ENCODE measurements at regions not wholly inside any gene's neighbourhood (a gene's known extent, or its start where the extent isn't known, plus 50 kb on each side); places are given as distances from the start of the nearest gene placed in this dataset.

DNA sequence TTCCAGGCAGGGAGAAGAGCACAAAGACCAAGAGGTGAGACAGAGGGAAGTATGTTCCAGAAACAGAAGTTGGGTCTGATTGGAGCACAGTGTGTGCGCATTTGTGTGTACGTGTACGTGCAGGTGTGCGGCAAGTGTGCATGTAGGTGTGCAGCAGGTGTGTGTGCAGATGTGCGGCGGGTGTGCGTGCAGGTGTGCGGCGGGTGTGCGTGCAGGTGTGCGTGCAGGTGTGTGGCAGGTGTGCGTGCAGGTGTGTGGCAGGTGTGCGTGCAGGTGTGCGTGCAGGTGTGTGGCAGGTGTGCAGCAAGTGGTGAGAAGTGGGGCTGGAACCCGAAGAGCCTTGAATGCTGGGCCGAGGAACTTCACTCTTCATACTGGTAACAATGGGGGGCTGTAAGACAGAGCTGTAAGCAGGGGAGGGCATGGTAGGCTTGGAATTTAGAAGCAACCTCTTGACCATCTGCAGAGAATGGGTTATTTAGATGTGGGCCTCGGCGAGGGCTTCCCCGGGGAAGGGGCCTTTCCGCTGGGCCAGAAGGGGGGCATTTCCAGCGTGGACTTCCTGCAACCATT lies 118.0 kb upstream of the WNT4 start:
- peak overlapping the region; percentile 71 for H3K4me3 Mint-ChIP-seq
- H3K4me2 ChIP-seq, result no peak overlapping the region
- H3K36me3 Mint-ChIP-seq, result peaks cover 2% of the 10 kb centered on the region

DNA sequence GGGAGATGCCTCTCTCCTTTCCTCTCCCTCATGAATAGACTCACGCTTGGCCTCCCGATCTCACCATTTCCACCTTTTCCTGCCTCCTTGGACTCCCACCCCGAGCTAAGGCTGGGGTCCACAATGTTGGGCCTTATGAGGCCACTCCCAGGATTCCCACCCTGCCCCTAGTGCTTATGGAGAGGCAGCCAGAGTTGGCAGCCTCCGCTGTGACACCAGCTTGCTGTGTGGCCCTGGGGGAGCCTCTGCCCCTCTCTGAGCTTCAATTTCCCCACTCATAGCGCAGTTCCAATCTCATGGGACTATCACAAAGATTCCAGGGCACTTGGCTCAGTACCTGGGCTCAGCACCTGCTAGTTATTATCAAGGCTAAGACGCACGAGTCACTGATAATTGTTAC lies 118.7 kb upstream of the WNT4 start:
- Histone ChIP-seq H3K4me1 (peaks cover 12% of the 10 kb centered on the region), H3K9me3 (ENCODE audit: low read depth) (no peaks in the 10 kb centered on the region), H3K4me2 (no peak overlapping the region), H3K9ac (no peak overlapping the region), H3K79me2 (ENCODE audit: low read depth) (no peaks in the 10 kb centered on the region), H4K20me1 (ENCODE audit: low read depth) (peaks cover 68% of the 10 kb centered on the region), H3K36me3 (no peaks in the 10 kb centered on the region), H3F3A (ENCODE audit: low read depth) (peaks cover 7% of the 10 kb centered on the region), H3K4me3 (no peak overlapping the region), H2AFZ (replicated peaks) (no peak overlapping the region), H3K27me3 (peaks cover 97% of the 10 kb centered on the region), H3K27ac (no peak overlapping the region)
- peak overlapping the region; percentile 38 for H3K27ac Mint-ChIP-seq
- TF ChIP-seq EZH2phosphoT487 (IDR thresholded peaks at IDR 0.05) (no peak), EZH2 (IDR thresholded peaks at IDR 0.05) (no peak)
- TF ChIP-seq, protein P1, sequence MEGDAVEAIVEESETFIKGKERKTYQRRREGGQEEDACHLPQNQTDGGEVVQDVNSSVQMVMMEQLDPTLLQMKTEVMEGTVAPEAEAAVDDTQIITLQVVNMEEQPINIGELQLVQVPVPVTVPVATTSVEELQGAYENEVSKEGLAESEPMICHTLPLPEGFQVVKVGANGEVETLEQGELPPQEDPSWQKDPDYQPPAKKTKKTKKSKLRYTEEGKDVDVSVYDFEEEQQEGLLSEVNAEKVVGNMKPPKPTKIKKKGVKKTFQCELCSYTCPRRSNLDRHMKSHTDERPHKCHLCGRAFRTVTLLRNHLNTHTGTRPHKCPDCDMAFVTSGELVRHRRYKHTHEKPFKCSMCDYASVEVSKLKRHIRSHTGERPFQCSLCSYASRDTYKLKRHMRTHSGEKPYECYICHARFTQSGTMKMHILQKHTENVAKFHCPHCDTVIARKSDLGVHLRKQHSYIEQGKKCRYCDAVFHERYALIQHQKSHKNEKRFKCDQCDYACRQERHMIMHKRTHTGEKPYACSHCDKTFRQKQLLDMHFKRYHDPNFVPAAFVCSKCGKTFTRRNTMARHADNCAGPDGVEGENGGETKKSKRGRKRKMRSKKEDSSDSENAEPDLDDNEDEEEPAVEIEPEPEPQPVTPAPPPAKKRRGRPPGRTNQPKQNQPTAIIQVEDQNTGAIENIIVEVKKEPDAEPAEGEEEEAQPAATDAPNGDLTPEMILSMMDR (IDR thresholded peaks at IDR 0.05), result no peak
- H3K4me3 Mint-ChIP-seq, result no peak overlapping the region
- H3K9me3 Mint-ChIP-seq, result no peaks in the 10 kb centered on the region
- DNase-seq (ENCODE audit: low spot score), result no peak
- H3K27me3 Mint-ChIP-seq (ENCODE audit: insufficient read depth, low read depth), result peaks cover 49% of the 10 kb centered on the region
- H3K4me1 Mint-ChIP-seq, result peaks cover 77% of the 10 kb centered on the region
- peaks cover 2% of the 10 kb centered on the region for H3K36me3 Mint-ChIP-seq

More for the DNA sequence above, 118.0 kb upstream of the WNT4 start:
- Histone ChIP-seq H3K9ac (no peak overlapping the region), H4K20me1 (ENCODE audit: low read depth) (peaks cover 68% of the 10 kb centered on the region), H3K9me3 (ENCODE audit: low read depth) (no peaks in the 10 kb centered on the region), H3K4me1 (peaks cover 12% of the 10 kb centered on the region), H3K36me3 (no peaks in the 10 kb centered on the region), H2AFZ (replicated peaks) (no peak overlapping the region), H3K79me2 (ENCODE audit: low read depth) (no peaks in the 10 kb centered on the region), H3K4me3 (no peak overlapping the region), H3K27ac (no peak overlapping the region), H3F3A (ENCODE audit: low read depth) (peaks cover 7% of the 10 kb centered on the region), H3K27me3 (peaks cover 97% of the 10 kb centered on the region)
- Mint-ChIP-seq H3K27me3 (ENCODE audit: insufficient read depth, low read depth) (peaks cover 49% of the 10 kb centered on the region), H3K27ac (peak overlapping the region; percentile 7), H3K9me3 (no peaks in the 10 kb centered on the region), H3K4me1 (peaks cover 75% of the 10 kb centered on the region)
- TF ChIP-seq EZH2 (IDR thresholded peaks at IDR 0.05), result no peak
- no peak for TF ChIP-seq EZH2phosphoT487 (IDR thresholded peaks at IDR 0.05)
- TF ChIP-seq, protein P1 (IDR thresholded peaks at IDR 0.05), result no peak
- DNase-seq (ENCODE audit: low spot score), result no peak

DNA sequence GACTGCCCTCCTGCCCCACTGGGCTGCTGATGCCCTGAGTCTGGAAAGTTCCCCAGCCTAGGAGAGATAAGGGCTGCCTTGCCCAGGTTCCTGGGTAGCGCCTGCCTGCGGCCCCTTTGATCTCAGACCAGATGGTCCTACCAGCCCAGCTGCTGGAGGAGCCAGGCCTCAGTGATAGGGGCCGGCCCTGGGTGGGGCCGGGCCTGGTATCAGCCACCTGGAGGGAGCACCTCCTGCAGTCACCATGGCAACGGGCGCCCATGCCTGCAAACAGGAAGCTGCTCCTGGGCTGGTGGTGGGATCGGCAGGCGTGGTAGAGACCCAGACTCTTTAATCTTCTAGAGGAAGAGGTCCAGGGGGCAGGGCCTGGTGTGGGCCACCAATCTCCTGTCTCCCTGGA lies 119.7 kb upstream of the WNT4 start:
- Histone ChIP-seq H3K4me3 (no peak overlapping the region), H3K27me3 (peaks cover 97% of the 10 kb centered on the region), H4K20me1 (ENCODE audit: low read depth) (peaks cover 68% of the 10 kb centered on the region), H3K9me3 (ENCODE audit: low read depth) (no peaks in the 10 kb centered on the region), H3K4me1 (peaks cover 12% of the 10 kb centered on the region), H3K9ac (no peak overlapping the region), H2AFZ (replicated peaks) (no peak overlapping the region), H3K4me2 (no peak overlapping the region), H3K79me2 (ENCODE audit: low read depth) (no peaks in the 10 kb centered on the region), H3F3A (ENCODE audit: low read depth) (peaks cover 7% of the 10 kb centered on the region), H3K36me3 (no peaks in the 10 kb centered on the region), H3K27ac (no peak overlapping the region)
- Mint-ChIP-seq H3K27me3 (ENCODE audit: insufficient read depth, low read depth) (peaks cover 51% of the 10 kb centered on the region), H3K36me3 (peaks cover 2% of the 10 kb centered on the region), H3K9me3 (no peaks in the 10 kb centered on the region), H3K4me3 (peak overlapping the region; percentile 46), H3K4me1 (peaks cover 76% of the 10 kb centered on the region), H3K27ac (peak overlapping the region; percentile 14)
- TF ChIP-seq, protein P1 (IDR thresholded peaks at IDR 0.05), result no peak
- TF ChIP-seq EZH2phosphoT487 (IDR thresholded peaks at IDR 0.05), result no peak
- no peak for TF ChIP-seq EZH2 (IDR thresholded peaks at IDR 0.05)
- DNase-seq (ENCODE audit: low spot score), result peak; percentile 41

All from neural progenitor cell (in vitro differentiated cells).